MCF 10A (cell line): ENCODE measurements at regions not wholly inside any gene's neighbourhood (a gene's known extent, or its start where the extent isn't known, plus 50 kb on each side); places are given as distances from the start of the nearest gene placed in this dataset.

Experiments
- BruUV-seq: library from RNA; stranded (reverse); fragments of 400-500 nt; replicated peaks from 2 replicates; lab custom pipeline; 2021; lab: Mats Ljungman, UMichigan
- CTCF ChIA-PET: fragments of 300-600 bp; sonication (Branson Sonifier 250); formaldehyde crosslinking; extraction: SDS; loops from one replicate; lab custom pipeline; 2021; ENCODE audit warnings: antibody characterized with exemption, inconsistent platforms; lab: Yijun Ruan, JAX
- POLR2A ChIA-PET: fragments of 300-600, 350-650 bp; sonication (Branson Sonifier 250); formaldehyde crosslinking; extraction: SDS; loops from one replicate; lab custom pipeline; 2020; ENCODE audit warnings: antibody characterized with exemption, inconsistent platforms; lab: Yijun Ruan, JAX
- DNase-seq: peaks from one replicate; pipeline ENCODE4 v3.0.0-alpha.2; 2018; ENCODE audit not compliant: unreplicated experiment
- H3K27ac Mint-ChIP-seq: one replicate; pipeline ENCODE4 v1.8.0; 2022; ENCODE audit warnings: mild to moderate bottlenecking, low read depth, mixed read lengths; ENCODE audit not compliant: unreplicated experiment
- H3K27me3 Mint-ChIP-seq: one replicate; pipeline ENCODE4 v1.8.0; 2022; ENCODE audit warnings: mixed read lengths; ENCODE audit not compliant: insufficient read depth, unreplicated experiment
- H3K36me3 Mint-ChIP-seq: one replicate; pipeline ENCODE4 v1.8.0; 2022; ENCODE audit warnings: mild to moderate bottlenecking, moderate library complexity, mixed read lengths; ENCODE audit not compliant: insufficient read depth, unreplicated experiment
- H3K4me1 Mint-ChIP-seq: one replicate; pipeline ENCODE4 v1.8.0; 2022; ENCODE audit warnings: mixed read lengths; ENCODE audit not compliant: insufficient read depth, unreplicated experiment
- H3K4me3 Mint-ChIP-seq: one replicate; pipeline ENCODE4 v1.8.0; 2022; ENCODE audit warnings: mild to moderate bottlenecking, moderate library complexity, mixed read lengths; ENCODE audit not compliant: unreplicated experiment
- H3K9me3 Mint-ChIP-seq: one replicate; pipeline ENCODE4 v1.8.0; 2022; ENCODE audit warnings: mixed read lengths; ENCODE audit not compliant: unreplicated experiment
- CTCF ChIP-seq: fragments of 200-600 bp; IDR thresholded peaks from one replicate; pipeline ENCODE4 v1.8.0; 2022; ENCODE audit warnings: antibody characterized with exemption, mild to moderate bottlenecking; ENCODE audit not compliant: unreplicated experiment
- intact Hi-C: fragments of 100-400 bp; cut with micrococcal nuclease; formaldehyde crosslinking; loops from 2 replicates; pipeline ENCODE4 v1.14.1; 2022

GRCh38 chrX:139201924-139202323 is 328.6 kb upstream of the F9 start:
- no TSS peak for BruUV-seq
- POLR2A ChIA-PET: interaction anchor here (0.6 kb wide), 2 partner anchors 264 to 558 kb away, joined by 3 read pairs; no protein-coding TSS in a partner anchor
- intact Hi-C loops: loop anchor here (10.0 kb wide), 1 partner anchor 347 kb away; no protein-coding TSS in a partner anchor
- CTCF ChIA-PET: interaction anchor here (0.7 to 1.1 kb wide), 2 partner anchors 272 to 345 kb away, joined by 3 to 4 read pairs; no protein-coding TSS in a partner anchor
- Mint-ChIP-seq H3K4me1 (peaks cover 15% of the 10 kb centered on the region), H3K27ac (no peak overlapping the region), H3K4me3 (no peak overlapping the region), H3K27me3 (no peaks in the 10 kb centered on the region), H3K36me3 (no peaks in the 10 kb centered on the region), H3K9me3 (peaks cover 8% of the 10 kb centered on the region)
- no peak for TF ChIP-seq CTCF
- DNase-seq: peak; percentile 30

DNA sequence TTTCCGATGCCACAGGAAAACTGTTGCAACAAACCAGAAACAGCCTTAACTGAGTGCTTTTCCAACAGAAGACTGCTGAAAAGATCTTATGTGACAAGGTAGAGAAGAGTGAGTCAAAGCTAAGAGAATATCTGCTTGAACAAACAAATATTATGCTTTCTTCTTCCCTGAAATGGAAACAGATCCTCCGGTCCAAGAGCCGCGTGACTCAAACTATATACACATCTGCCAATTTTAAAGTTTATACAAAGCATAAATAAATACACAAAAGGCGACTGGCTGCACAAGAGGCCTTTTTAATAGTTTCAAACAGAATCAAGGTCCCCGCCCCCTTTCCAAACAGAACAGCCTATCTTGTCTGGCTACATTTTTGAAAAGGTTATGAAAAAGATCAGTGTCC is 329.7 kb upstream of the F9 start:
- Mint-ChIP-seq H3K4me3 (no peak overlapping the region), H3K4me1 (peaks cover 13% of the 10 kb centered on the region), H3K9me3 (peaks cover 5% of the 10 kb centered on the region), H3K27me3 (no peaks in the 10 kb centered on the region), H3K27ac (no peak overlapping the region), H3K36me3 (no peaks in the 10 kb centered on the region)
- CTCF ChIA-PET: no interaction called here
- no peak for TF ChIP-seq CTCF
- DNase-seq: peak; percentile 59
- no TSS peak for BruUV-seq
- intact Hi-C loops: loop anchor here (10.0 kb wide), 1 partner anchor 346 kb away; no protein-coding TSS in a partner anchor
- POLR2A ChIA-PET: interaction anchor here (1.1 to 1.4 kb wide), 2 partner anchors 123 to 342 kb away, joined by 3 read pairs; no protein-coding TSS in a partner anchor

GRCh38 chrX:139200346-139200745 is 330.2 kb upstream of the F9 start:
- no TSS peak for BruUV-seq

GRCh38 chrX:139199933-139200332 is 330.6 kb upstream of the F9 start:
- TF ChIP-seq CTCF: no peak
- no peaks in the 10 kb centered on the region for H3K27me3 Mint-ChIP-seq
- no TSS peak for BruUV-seq
- H3K36me3 Mint-ChIP-seq: no peaks in the 10 kb centered on the region
- ChIA-PET POLR2A (no interaction called here), CTCF (no interaction called here)
- no peaks in the 10 kb centered on the region for H3K9me3 Mint-ChIP-seq
- peaks cover 9% of the 10 kb centered on the region for H3K4me1 Mint-ChIP-seq
- H3K27ac Mint-ChIP-seq: no peak overlapping the region
- intact Hi-C loops: loop anchor here (10.0 kb wide), 1 partner anchor 345 kb away; no protein-coding TSS in a partner anchor
- no peak overlapping the region for H3K4me3 Mint-ChIP-seq
- no peak for DNase-seq

More at GRCh38 chrX:139200346-139200745, 330.2 kb upstream of the F9 start:
- H3K36me3 Mint-ChIP-seq: no peaks in the 10 kb centered on the region
- no peaks in the 10 kb centered on the region for H3K27me3 Mint-ChIP-seq
- no peak for TF ChIP-seq CTCF
- no peak overlapping the region for H3K4me3 Mint-ChIP-seq
- H3K9me3 Mint-ChIP-seq: peaks cover under 1% of the 10 kb centered on the region
- ChIA-PET POLR2A (interaction anchor here (1.1 to 1.4 kb wide), 2 partner anchors 123 to 342 kb away, joined by 3 read pairs; no protein-coding TSS in a partner anchor), CTCF (no interaction called here)
- no peak overlapping the region for H3K27ac Mint-ChIP-seq
- no peak for DNase-seq
- intact Hi-C loops: loop anchor here (10.0 kb wide), 1 partner anchor 346 kb away; no protein-coding TSS in a partner anchor
- H3K4me1 Mint-ChIP-seq: peaks cover 9% of the 10 kb centered on the region
